Activated CD4-positive, alpha-beta memory T cell treated with anti-CD3 and anti-CD28 coated beads for 36 hours (primary cell): ENCODE measurements at regions not wholly inside any gene's neighbourhood (a gene's known extent, or its start where the extent isn't known, plus 50 kb on each side); places are given as distances from the start of the nearest gene placed in this dataset.
"Not testable (repeated sequence)": the region's sequence is repeated elsewhere in the genome, so short reads cannot be mapped to it uniquely, and the experiment has no call there.

Experiments used
- CTCF ChIA-PET: fragments of 350-600 bp; sonication (Branson Sonifier 250); formaldehyde crosslinking; loops from one replicate; lab custom pipeline; 2021; ENCODE audit warnings: antibody characterized with exemption, inconsistent platforms; lab: Charles Lee
- POLR2A ChIA-PET: fragments of 350-600 bp; sonication (Branson Sonifier 250); formaldehyde crosslinking; loops from one replicate; lab custom pipeline; 2021; ENCODE audit warnings: antibody characterized with exemption; lab: Charles Lee
- DNase-seq: peaks from one replicate; pipeline ENCODE4 v3.0.0-alpha.2; 2020
- H3K27ac Mint-ChIP-seq: one replicate; pipeline ENCODE4 v1.8.0; 2021; ENCODE audit warnings: mixed read lengths
- H3K27me3 Mint-ChIP-seq: one replicate; pipeline ENCODE4 v1.8.0; 2021; ENCODE audit warnings: mixed read lengths
- H3K36me3 Mint-ChIP-seq: one replicate; pipeline ENCODE4 v1.8.0; 2021; ENCODE audit warnings: mixed read lengths
- H3K4me1 Mint-ChIP-seq: one replicate; pipeline ENCODE4 v1.8.0; 2021; ENCODE audit warnings: low read depth, mixed read lengths
- H3K4me3 Mint-ChIP-seq: one replicate; pipeline ENCODE4 v1.8.0; 2021; ENCODE audit warnings: mild to moderate bottlenecking, mixed read lengths
- H3K9me3 Mint-ChIP-seq: one replicate; pipeline ENCODE4 v1.8.0; 2021; ENCODE audit warnings: mixed read lengths
- intact Hi-C: fragments of 100-400 bp; cut with micrococcal nuclease; formaldehyde crosslinking; loops from one replicate; pipeline ENCODE4 v1.15.1; 2023

GRCh38 chr1:191427593-191427992, 730.7 kb upstream of the RGS18 start:
- Mint-ChIP-seq H3K9me3 (peaks cover 8% of the 10 kb centered on the region), H3K27me3 (no peaks in the 10 kb centered on the region), H3K27ac (no peak overlapping the region), H3K4me1 (no peaks in the 10 kb centered on the region), H3K36me3 (no peaks in the 10 kb centered on the region), H3K4me3 (no peak overlapping the region)
- CTCF ChIA-PET, result no interaction called here
- no peak for DNase-seq
- intact Hi-C loops, result no loop called here
- POLR2A ChIA-PET, result no interaction called here

GRCh38 chr1:191432817-191433216, 725.4 kb upstream of the RGS18 start:
- ChIA-PET CTCF (no interaction called here), POLR2A (no interaction called here)
- no peaks in the 10 kb centered on the region for H3K36me3 Mint-ChIP-seq
- intact Hi-C loops, result no loop called here
- H3K4me3 Mint-ChIP-seq, result no peak overlapping the region
- no peak for DNase-seq
- H3K27ac Mint-ChIP-seq, result no peak overlapping the region
- H3K27me3 Mint-ChIP-seq, result no peaks in the 10 kb centered on the region
- peaks cover 21% of the 10 kb centered on the region for H3K9me3 Mint-ChIP-seq
- H3K4me1 Mint-ChIP-seq, result no peaks in the 10 kb centered on the region

GRCh38 chr1:191438979-191439378, 719.3 kb upstream of the RGS18 start:
- POLR2A ChIA-PET, result no interaction called here
- Mint-ChIP-seq H3K9me3 (peaks cover 34% of the 10 kb centered on the region), H3K4me1 (no peaks in the 10 kb centered on the region), H3K27ac (no peak overlapping the region), H3K27me3 (no peaks in the 10 kb centered on the region), H3K36me3 (no peaks in the 10 kb centered on the region), H3K4me3 (no peak overlapping the region)
- intact Hi-C loops, result no loop called here
- CTCF ChIA-PET, result no interaction called here
- no peak for DNase-seq

GRCh38 chr1:191448279-191448678, 710.0 kb upstream of the RGS18 start:
- DNase-seq, H3K27ac Mint-ChIP-seq, H3K4me3 Mint-ChIP-seq, H3K27me3 Mint-ChIP-seq, intact Hi-C loops, CTCF ChIA-PET, H3K4me1 Mint-ChIP-seq, H3K36me3 Mint-ChIP-seq, POLR2A ChIA-PET: not testable (repeated sequence)
- H3K9me3 Mint-ChIP-seq, result peaks cover 19% of the 10 kb centered on the region

- ChIA-PET POLR2A (no interaction called here), CTCF (no interaction called here)
- no peaks in the 10 kb centered on the region for H3K36me3 Mint-ChIP-seq
- H3K27me3 Mint-ChIP-seq, result no peaks in the 10 kb centered on the region
- no peak for DNase-seq
- no peak overlapping the region for H3K27ac Mint-ChIP-seq
- H3K4me1 Mint-ChIP-seq, result no peaks in the 10 kb centered on the region
- H3K4me3 Mint-ChIP-seq, result no peak overlapping the region
- H3K9me3 Mint-ChIP-seq, result peaks cover 12% of the 10 kb centered on the region
- intact Hi-C loops, result no loop called here
Observed at GRCh38 chr1:191452586-191452985, 705.7 kb upstream of the RGS18 start.

GRCh38 chr1:191453487-191453886, 704.8 kb upstream of the RGS18 start:
- no peak overlapping the region for H3K27ac Mint-ChIP-seq
- no peaks in the 10 kb centered on the region for H3K36me3 Mint-ChIP-seq
- no peaks in the 10 kb centered on the region for H3K27me3 Mint-ChIP-seq
- ChIA-PET POLR2A (no interaction called here), CTCF (no interaction called here)
- DNase-seq, result no peak
- intact Hi-C loops, result no loop called here
- H3K9me3 Mint-ChIP-seq, result peaks cover 12% of the 10 kb centered on the region
- H3K4me3 Mint-ChIP-seq, result no peak overlapping the region
- H3K4me1 Mint-ChIP-seq, result no peaks in the 10 kb centered on the region

- DNase-seq, result no peak
- Mint-ChIP-seq H3K4me1 (no peaks in the 10 kb centered on the region), H3K4me3 (no peak overlapping the region), H3K36me3 (no peaks in the 10 kb centered on the region), H3K27me3 (no peaks in the 10 kb centered on the region), H3K27ac (no peak overlapping the region), H3K9me3 (peaks cover 6% of the 10 kb centered on the region)
- ChIA-PET POLR2A (no interaction called here), CTCF (no interaction called here)
- intact Hi-C loops, result no loop called here
Observed at GRCh38 chr1:191457889-191458288, 700.4 kb upstream of the RGS18 start.

- no peaks in the 10 kb centered on the region for H3K27me3 Mint-ChIP-seq
- no peaks in the 10 kb centered on the region for H3K36me3 Mint-ChIP-seq
- no peak for DNase-seq
- H3K27ac Mint-ChIP-seq, result no peak overlapping the region
- H3K4me3 Mint-ChIP-seq, result no peak overlapping the region
- POLR2A ChIA-PET, result no interaction called here
- CTCF ChIA-PET, result no interaction called here
- intact Hi-C loops, result no loop called here
- H3K9me3 Mint-ChIP-seq, result peaks cover 6% of the 10 kb centered on the region
- no peaks in the 10 kb centered on the region for H3K4me1 Mint-ChIP-seq
Observed at GRCh38 chr1:191460234-191460633, 698.0 kb upstream of the RGS18 start.

- intact Hi-C loops, result no loop called here
- no peaks in the 10 kb centered on the region for H3K27me3 Mint-ChIP-seq
- no peak for DNase-seq
- ChIA-PET POLR2A (interaction anchor here (0.6 kb wide), 1 partner anchor 102 kb away, joined by 3 read pairs; no protein-coding TSS in a partner anchor), CTCF (no interaction called here)
- H3K4me1 Mint-ChIP-seq, result no peaks in the 10 kb centered on the region
- no peaks in the 10 kb centered on the region for H3K36me3 Mint-ChIP-seq
- no peak overlapping the region for H3K4me3 Mint-ChIP-seq
- peaks cover 17% of the 10 kb centered on the region for H3K9me3 Mint-ChIP-seq
- no peak overlapping the region for H3K27ac Mint-ChIP-seq
Observed at GRCh38 chr1:191483988-191484387, 674.3 kb upstream of the RGS18 start.

GRCh38 chr1:191490303-191490702, 668.0 kb upstream of the RGS18 start:
- H3K27ac Mint-ChIP-seq, result no peak overlapping the region
- peaks cover 21% of the 10 kb centered on the region for H3K9me3 Mint-ChIP-seq
- H3K27me3 Mint-ChIP-seq, result no peaks in the 10 kb centered on the region
- no peak for DNase-seq
- ChIA-PET POLR2A (no interaction called here), CTCF (no interaction called here)
- H3K4me1 Mint-ChIP-seq, result no peaks in the 10 kb centered on the region
- no peaks in the 10 kb centered on the region for H3K36me3 Mint-ChIP-seq
- intact Hi-C loops, result no loop called here
- no peak overlapping the region for H3K4me3 Mint-ChIP-seq

GRCh38 chr1:191495040-191495439, 663.2 kb upstream of the RGS18 start:
- Mint-ChIP-seq H3K27ac (no peak overlapping the region), H3K4me3 (no peak overlapping the region), H3K9me3 (no peaks in the 10 kb centered on the region), H3K4me1 (no peaks in the 10 kb centered on the region), H3K27me3 (no peaks in the 10 kb centered on the region), H3K36me3 (no peaks in the 10 kb centered on the region)
- DNase-seq, result no peak
- CTCF ChIA-PET, result no interaction called here
- intact Hi-C loops, result no loop called here
- POLR2A ChIA-PET, result no interaction called here

- H3K4me1 Mint-ChIP-seq, result no peaks in the 10 kb centered on the region
- CTCF ChIA-PET, result no interaction called here
- no peaks in the 10 kb centered on the region for H3K9me3 Mint-ChIP-seq
- H3K36me3 Mint-ChIP-seq, result no peaks in the 10 kb centered on the region
- intact Hi-C loops, result no loop called here
- POLR2A ChIA-PET, result no interaction called here
- no peak for DNase-seq
- H3K27ac Mint-ChIP-seq, result no peak overlapping the region
- no peak overlapping the region for H3K4me3 Mint-ChIP-seq
- H3K27me3 Mint-ChIP-seq, result no peaks in the 10 kb centered on the region
Observed at GRCh38 chr1:191498318-191498717, 659.9 kb upstream of the RGS18 start.

- POLR2A ChIA-PET, result no interaction called here
- H3K27me3 Mint-ChIP-seq, result no peaks in the 10 kb centered on the region
- intact Hi-C loops, result no loop called here
Observed at GRCh38 chr1:191498825-191499224, 659.4 kb upstream of the RGS18 start.

GRCh38 chr1:191504999-191505398, 653.3 kb upstream of the RGS18 start:
- Mint-ChIP-seq H3K4me3 (no peak overlapping the region), H3K36me3 (no peaks in the 10 kb centered on the region), H3K27me3 (no peaks in the 10 kb centered on the region), H3K4me1 (no peaks in the 10 kb centered on the region), H3K9me3 (peaks cover 5% of the 10 kb centered on the region), H3K27ac (no peak overlapping the region)
- POLR2A ChIA-PET, result no interaction called here
- DNase-seq, result no peak
- CTCF ChIA-PET, result no interaction called here
- intact Hi-C loops, result no loop called here

More at GRCh38 chr1:191498825-191499224, 659.4 kb upstream of the RGS18 start:
- H3K27ac Mint-ChIP-seq, result no peak overlapping the region
- H3K36me3 Mint-ChIP-seq, result no peaks in the 10 kb centered on the region
- DNase-seq, result no peak
- H3K4me1 Mint-ChIP-seq, result no peaks in the 10 kb centered on the region
- H3K9me3 Mint-ChIP-seq, result no peaks in the 10 kb centered on the region
- no peak overlapping the region for H3K4me3 Mint-ChIP-seq
- CTCF ChIA-PET, result no interaction called here
